BLaER1 (cell line): ENCODE measurements at regions not wholly inside any gene's neighbourhood (a gene's known extent, or its start where the extent isn't known, plus 50 kb on each side); places are given as distances from the start of the nearest gene placed in this dataset.

ENCODE experiments used
- H3K27ac ChIP-seq: shearing (Covaris generic); formaldehyde crosslinking; 2 replicates; pipeline ENCODE4 v1.8.1; 2022
- H3K27me3 ChIP-seq: shearing (Covaris generic); formaldehyde crosslinking; 2 replicates; pipeline ENCODE4 v1.8.1; 2022
- H3K36me3 ChIP-seq: shearing (Covaris generic); formaldehyde crosslinking; 2 replicates; pipeline ENCODE4 v1.8.1; 2022
- H3K4me1 ChIP-seq: shearing (Covaris generic); formaldehyde crosslinking; 2 replicates; pipeline ENCODE4 v1.8.1; 2022
- H3K4me2 ChIP-seq: shearing (Covaris generic); formaldehyde crosslinking; 2 replicates; pipeline ENCODE4 v1.8.1; 2022
- H3K4me3 ChIP-seq: shearing (Covaris generic); formaldehyde crosslinking; 2 replicates; pipeline ENCODE4 v1.8.1; 2022
- H3K9ac ChIP-seq: shearing (Covaris generic); formaldehyde crosslinking; 2 replicates; pipeline ENCODE4 v1.8.1; 2022
- H3K9me3 ChIP-seq: shearing (Covaris generic); formaldehyde crosslinking; 2 replicates; pipeline ENCODE4 v1.8.1; 2022
- H4K20me1 ChIP-seq: shearing (Covaris generic); formaldehyde crosslinking; 2 replicates; pipeline ENCODE4 v1.8.1; 2022
- Cebpa-rat ChIP-seq: shearing (Covaris generic); IDR thresholded peaks from 2 replicates; pipeline ENCODE4 v1.8.1; 2022

- no peaks in the 10 kb centered on the region for H3K9me3 ChIP-seq
- peak overlapping the region; percentile 99 for H3K4me2 ChIP-seq
- H3K4me3 ChIP-seq: peak overlapping the region; percentile 68
- no peaks in the 10 kb centered on the region for H3K27me3 ChIP-seq
- peak overlapping the region; percentile 98 for H3K27ac ChIP-seq
- H3K4me1 ChIP-seq: peaks cover 95% of the 10 kb centered on the region
- TF ChIP-seq Cebpa-rat: peak; percentile 56; the same call in 1 of the 2 replicates
- peaks cover 8% of the 10 kb centered on the region; the same call in 1 of the 2 replicates for H3K36me3 ChIP-seq
- H4K20me1 ChIP-seq: no peaks in the 10 kb centered on the region
- peak overlapping the region; percentile 89 for H3K9ac ChIP-seq
These were observed 63.0 kb downstream of the INSIG1 start for GRCh38 chr7:155360495-155361345.

- peak overlapping the region; percentile 99 for H3K4me2 ChIP-seq
These were observed 63.6 kb downstream of the INSIG1 start for GRCh38 chr7:155361346-155361680.

GRCh38 chr7:155361947-155362346 lies 64.3 kb downstream of the INSIG1 start:
- Histone ChIP-seq H3K4me1 (peaks cover 84% of the 10 kb centered on the region), H3K27me3 (no peaks in the 10 kb centered on the region), H3K9ac (peak overlapping the region; percentile 89)

More at GRCh38 chr7:155361346-155361680, 63.6 kb downstream of the INSIG1 start:
- no peak for TF ChIP-seq Cebpa-rat
- peak overlapping the region; percentile 89 for H3K9ac ChIP-seq
- H3K27me3 ChIP-seq: no peaks in the 10 kb centered on the region
- no peaks in the 10 kb centered on the region for H4K20me1 ChIP-seq
- peaks cover 2% of the 10 kb centered on the region; the same call in 1 of the 2 replicates for H3K36me3 ChIP-seq
- H3K27ac ChIP-seq: peak overlapping the region; percentile 98
- H3K9me3 ChIP-seq: no peaks in the 10 kb centered on the region
- peaks cover 90% of the 10 kb centered on the region for H3K4me1 ChIP-seq
- H3K4me3 ChIP-seq: peak overlapping the region; percentile 68

DNA sequence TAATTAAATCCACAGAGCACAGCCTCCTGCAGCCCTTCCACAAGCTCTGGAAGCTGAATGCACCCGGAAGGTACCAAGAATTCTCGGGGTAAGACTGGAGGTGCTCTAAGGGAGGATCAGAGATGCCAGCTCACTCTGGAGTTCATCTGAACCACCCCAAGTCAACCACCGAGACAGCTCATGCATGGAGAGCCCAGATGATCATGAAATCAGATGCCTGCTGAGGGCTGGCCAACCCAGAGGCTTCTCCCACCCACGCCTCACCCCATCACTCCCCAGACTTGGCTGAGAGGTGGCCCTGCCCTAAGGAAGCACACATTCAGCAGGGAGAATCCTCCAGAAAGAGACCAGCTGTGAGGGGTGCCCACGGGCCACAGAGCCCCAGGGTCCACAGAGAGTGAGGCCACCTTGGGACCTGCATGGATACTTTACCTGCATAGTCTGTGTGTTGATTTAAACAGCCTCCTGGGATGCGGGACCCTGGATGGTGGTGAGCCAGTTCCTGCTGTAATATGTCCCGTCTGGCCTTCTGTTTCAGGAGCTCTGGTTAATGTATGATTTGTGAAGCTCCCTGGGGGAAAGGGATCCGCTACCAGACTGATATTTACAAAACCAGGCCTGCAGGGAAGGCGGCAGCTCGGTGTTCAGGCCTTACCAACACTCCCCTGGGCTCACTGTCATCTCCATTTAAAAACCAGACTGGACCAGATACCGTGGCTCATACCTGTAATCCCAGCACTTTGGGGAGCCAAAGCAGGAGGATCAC lies 64.9 kb downstream of the INSIG1 start:
- no peak for TF ChIP-seq Cebpa-rat
- Histone ChIP-seq H3K9ac (peak overlapping the region; percentile 89), H3K4me2 (peak overlapping the region; percentile 99), H3K4me1 (peaks cover 78% of the 10 kb centered on the region), H3K27me3 (no peaks in the 10 kb centered on the region), H3K27ac (peak overlapping the region; percentile 98), H4K20me1 (no peaks in the 10 kb centered on the region), H3K36me3 (no peaks in the 10 kb centered on the region), H3K9me3 (no peaks in the 10 kb centered on the region), H3K4me3 (peak overlapping the region; percentile 68)

More at GRCh38 chr7:155361947-155362346, 64.3 kb downstream of the INSIG1 start:
- Histone ChIP-seq H4K20me1 (no peaks in the 10 kb centered on the region), H3K4me3 (peak overlapping the region; percentile 68), H3K36me3 (no peaks in the 10 kb centered on the region), H3K9me3 (no peaks in the 10 kb centered on the region), H3K27ac (peak overlapping the region; percentile 98), H3K4me2 (peak overlapping the region; percentile 99)
- no peak for TF ChIP-seq Cebpa-rat

DNA sequence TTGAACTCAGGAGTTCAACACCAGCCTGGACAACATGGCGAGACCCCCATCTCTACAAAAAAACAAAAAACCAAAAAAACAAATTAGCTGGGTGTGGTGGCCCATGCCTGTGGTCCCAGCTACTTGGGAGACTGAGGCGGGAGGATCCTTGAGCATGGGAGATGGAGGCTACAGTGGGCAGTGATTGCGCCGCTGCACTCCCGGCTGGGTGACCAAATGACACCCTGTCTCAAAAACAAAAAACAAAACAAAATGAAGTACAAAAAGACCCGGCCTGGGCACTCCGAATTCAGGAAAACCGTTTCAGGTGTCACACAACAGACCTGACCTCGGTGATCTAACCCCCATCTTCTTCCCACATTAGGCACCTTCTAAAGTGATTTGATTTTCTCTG lies 65.5 kb downstream of the INSIG1 start:
- Histone ChIP-seq H3K27me3 (no peaks in the 10 kb centered on the region), H3K4me1 (peaks cover 72% of the 10 kb centered on the region)

DNA sequence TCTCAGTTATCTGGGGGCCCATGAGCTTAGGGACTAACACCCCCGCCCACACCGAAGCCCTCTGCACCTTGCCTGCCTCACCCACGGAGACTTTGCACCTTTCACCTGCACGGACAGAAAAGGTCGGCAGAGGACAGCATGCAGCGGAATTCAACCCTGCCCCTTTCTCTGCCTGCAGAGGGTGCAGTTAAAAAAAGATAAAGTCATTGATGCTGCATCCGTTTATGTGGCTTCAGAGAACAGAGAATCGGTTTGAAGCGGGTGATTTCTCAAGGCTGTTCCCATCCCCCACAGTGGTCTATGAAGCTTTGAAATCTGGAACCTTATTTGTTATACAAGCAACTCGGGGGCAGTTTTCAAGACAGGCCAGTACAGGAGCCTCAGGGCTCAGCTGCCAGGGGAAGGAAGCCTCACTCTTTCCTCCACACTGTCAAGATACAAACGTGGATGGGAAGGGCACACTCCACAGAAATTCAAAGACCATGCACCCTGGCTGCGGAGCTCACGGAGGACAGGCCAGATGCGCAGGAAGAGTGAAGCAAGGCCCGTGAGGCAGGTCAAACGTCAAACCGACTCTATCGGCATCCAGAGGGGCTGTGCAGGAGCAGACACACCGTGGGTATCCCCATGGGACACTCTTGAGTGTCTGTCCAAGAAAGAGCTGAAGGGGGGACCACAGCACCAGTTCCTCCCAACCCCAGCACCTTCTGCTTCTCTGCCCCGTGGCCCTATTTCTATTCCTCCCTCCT lies 66.3 kb downstream of the INSIG1 start:
- Histone ChIP-seq H4K20me1 (no peaks in the 10 kb centered on the region), H3K4me1 (peaks cover 71% of the 10 kb centered on the region), H3K36me3 (no peaks in the 10 kb centered on the region), H3K4me2 (peak overlapping the region; percentile 99), H3K9me3 (no peaks in the 10 kb centered on the region), H3K4me3 (peak overlapping the region; percentile 68), H3K9ac (peak overlapping the region; percentile 89), H3K27ac (peak overlapping the region; percentile 98), H3K27me3 (no peaks in the 10 kb centered on the region)
- TF ChIP-seq Cebpa-rat: peak; percentile 62; the same call in 1 of the 2 replicates

More for the DNA sequence above, 65.5 kb downstream of the INSIG1 start:
- Histone ChIP-seq H3K4me3 (peak overlapping the region; percentile 68), H3K27ac (peak overlapping the region; percentile 98), H3K36me3 (no peaks in the 10 kb centered on the region), H3K4me2 (peak overlapping the region; percentile 99), H3K9me3 (no peaks in the 10 kb centered on the region), H3K9ac (peak overlapping the region; percentile 89), H4K20me1 (no peaks in the 10 kb centered on the region)
- TF ChIP-seq Cebpa-rat: no peak

DNA sequence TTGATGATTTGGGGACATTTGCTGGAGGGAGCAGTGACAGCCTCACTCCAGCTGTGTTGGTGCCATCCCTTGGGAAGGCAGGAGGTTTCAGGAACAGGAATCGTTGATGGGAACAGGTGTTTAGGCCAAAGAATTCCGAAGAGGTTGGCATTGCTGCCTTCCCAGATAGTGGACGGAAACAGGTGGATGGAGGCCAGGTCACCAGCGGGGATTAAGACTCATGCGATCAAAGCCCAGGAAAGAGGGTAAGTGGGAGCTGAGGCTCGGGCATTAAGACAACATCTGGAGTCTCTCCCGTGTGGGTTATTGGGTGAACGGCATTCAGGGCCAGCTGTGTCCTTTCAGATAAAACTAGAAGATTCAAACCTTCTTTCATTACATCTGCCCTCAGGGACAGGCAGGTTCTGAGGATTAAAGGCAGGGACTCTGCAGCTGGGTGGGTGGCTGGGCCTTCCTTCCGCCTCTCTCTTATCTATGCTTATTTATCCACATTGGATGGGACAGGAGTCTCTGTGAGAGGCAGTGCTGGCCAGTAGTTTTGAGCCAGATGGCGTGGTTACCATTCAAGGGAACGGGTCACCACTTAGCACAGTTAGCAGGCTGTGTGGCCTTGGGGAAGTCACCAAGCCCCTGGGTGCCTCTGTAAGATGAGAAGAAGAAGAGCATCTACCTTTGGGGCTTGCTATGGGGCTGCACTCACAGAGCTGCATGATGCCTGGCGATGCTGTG lies 67.6 kb downstream of the INSIG1 start:
- H3K9ac ChIP-seq: peak overlapping the region; percentile 89
- H3K36me3 ChIP-seq: no peaks in the 10 kb centered on the region
- H3K9me3 ChIP-seq: no peaks in the 10 kb centered on the region
- H3K27me3 ChIP-seq: 0 out of 2 replicates have a peak, but pooled peaks cover 2% of the 10 kb centered on the region
- peaks cover 71% of the 10 kb centered on the region for H3K4me1 ChIP-seq
- TF ChIP-seq Cebpa-rat: no peak
- peak overlapping the region; percentile 99 for H3K4me2 ChIP-seq
- H3K4me3 ChIP-seq: peak overlapping the region; percentile 68
- H4K20me1 ChIP-seq: no peaks in the 10 kb centered on the region
- H3K27ac ChIP-seq: peak overlapping the region; percentile 98

DNA sequence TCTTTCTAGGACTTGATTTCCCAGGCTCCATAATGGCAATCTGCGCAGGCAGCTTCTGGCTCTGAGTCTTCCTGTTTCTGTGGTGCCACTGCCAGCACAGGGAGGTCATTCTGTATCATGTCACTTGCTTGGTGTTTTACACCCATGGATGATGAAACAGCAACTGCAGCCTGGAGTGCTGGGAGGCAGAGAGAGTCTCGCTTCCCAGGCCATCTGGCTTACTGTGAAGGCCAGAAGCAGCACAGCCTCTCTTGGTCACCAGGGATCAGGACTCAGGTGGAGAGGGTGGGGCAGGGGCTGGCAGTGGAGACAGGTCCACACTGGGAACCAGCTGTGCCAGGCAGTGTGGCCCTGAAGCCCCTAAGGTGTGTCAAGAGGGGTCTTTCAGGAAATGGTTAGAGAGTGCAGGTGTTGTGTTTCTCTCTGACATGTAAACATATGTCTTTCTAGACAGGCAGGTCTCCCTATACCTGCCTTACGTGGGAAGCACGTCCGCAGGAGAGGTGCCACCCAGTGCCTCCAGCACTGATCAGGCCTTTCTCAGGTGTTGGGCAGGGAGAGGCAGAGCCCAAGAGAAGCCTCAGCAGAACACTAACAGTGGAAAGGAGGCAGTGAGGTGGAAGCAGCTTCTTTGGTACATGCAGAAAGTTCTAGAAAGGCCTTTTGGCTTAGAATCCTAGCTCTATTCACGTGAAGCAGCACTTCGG lies 71.4 kb downstream of the INSIG1 start:
- peaks cover 39% of the 10 kb centered on the region for H3K27me3 ChIP-seq
- no peaks in the 10 kb centered on the region for H3K9me3 ChIP-seq
- no peaks in the 10 kb centered on the region for H3K36me3 ChIP-seq
- H3K4me3 ChIP-seq: peak overlapping the region; percentile 44; the same call in 1 of the 2 replicates
- 0 out of 2 replicates have a peak, but pooled peaks have one; percentile 17 for TF ChIP-seq Cebpa-rat
- peak overlapping the region; percentile 80 for H3K27ac ChIP-seq
- peak overlapping the region; percentile 60 for H3K9ac ChIP-seq
- H3K4me1 ChIP-seq: peaks cover 76% of the 10 kb centered on the region
- H4K20me1 ChIP-seq: peaks cover 15% of the 10 kb centered on the region
- peak overlapping the region; percentile 96 for H3K4me2 ChIP-seq
